M059J (cell line): ENCODE measurements at regions not wholly inside any gene's neighbourhood (a gene's known extent, or its start where the extent isn't known, plus 50 kb on each side); places are given as distances from the start of the nearest gene placed in this dataset.
A peak's percentile ranks its signal among the peaks of the same experiment; 100 is the strongest.

Source experiments
- DNase-seq: peaks from one replicate; pipeline ENCODE4 v3.0.0-alpha.2; 2012; ENCODE audit warnings: low read depth

DNA sequence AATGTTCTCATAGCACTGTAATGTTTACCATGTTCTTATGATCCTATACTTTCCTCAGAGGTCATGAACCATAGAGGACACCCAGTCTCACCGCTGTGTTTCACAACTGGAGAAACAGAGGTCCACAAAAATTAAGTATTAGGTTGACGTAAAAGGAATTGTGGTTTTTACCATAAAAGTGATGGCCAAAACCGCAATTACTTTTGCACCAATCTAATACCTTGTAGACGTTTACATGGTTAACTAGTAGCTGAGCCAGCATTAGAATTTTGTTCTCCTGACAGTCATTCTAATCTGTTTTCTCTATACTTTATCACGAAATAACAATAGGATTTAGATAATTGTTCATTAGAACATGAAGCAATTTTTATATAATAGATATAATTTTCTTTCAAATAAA is 763.4 kb upstream of the ARGLU1 start:
- DNase-seq, result no peak

DNA sequence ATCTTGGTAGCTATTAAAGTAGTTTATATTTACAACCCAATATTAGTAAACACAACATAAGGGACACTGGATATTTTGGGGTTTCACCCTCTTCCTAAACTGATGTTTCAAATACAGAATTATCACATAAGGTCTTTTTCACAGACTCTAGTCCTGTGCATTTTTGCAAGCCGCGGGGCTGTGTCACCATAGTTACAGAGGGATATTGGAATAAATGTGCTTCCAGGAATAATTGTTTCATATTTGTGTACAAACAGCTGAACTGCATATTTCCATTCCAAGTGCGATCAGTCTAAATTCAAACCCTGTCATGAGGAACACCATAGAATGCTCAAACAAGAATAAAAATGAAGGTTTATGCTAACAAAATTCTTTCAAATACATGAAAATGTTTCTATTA is 762.5 kb upstream of the ARGLU1 start:
- DNase-seq, result no peak

DNA sequence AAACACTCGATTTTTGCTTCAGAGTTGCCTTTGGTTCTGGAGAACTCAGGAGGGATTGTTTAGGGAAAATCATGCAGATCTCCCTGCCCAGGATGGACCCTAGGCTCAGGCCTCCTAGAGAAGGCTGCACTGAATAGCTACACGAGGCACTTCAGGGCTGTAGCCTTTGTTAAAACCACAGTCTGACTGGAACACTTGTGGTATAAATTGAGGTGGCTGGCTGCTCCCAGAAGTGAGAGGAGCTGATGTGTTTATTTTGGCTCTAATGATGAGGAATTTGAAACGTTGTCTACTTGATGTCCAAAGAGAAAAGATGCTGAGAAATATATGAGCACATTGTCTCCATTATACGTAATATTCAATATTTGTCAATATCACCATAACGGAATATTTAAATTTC is 762.1 kb upstream of the ARGLU1 start:
- DNase-seq, result peak; percentile 1

DNA sequence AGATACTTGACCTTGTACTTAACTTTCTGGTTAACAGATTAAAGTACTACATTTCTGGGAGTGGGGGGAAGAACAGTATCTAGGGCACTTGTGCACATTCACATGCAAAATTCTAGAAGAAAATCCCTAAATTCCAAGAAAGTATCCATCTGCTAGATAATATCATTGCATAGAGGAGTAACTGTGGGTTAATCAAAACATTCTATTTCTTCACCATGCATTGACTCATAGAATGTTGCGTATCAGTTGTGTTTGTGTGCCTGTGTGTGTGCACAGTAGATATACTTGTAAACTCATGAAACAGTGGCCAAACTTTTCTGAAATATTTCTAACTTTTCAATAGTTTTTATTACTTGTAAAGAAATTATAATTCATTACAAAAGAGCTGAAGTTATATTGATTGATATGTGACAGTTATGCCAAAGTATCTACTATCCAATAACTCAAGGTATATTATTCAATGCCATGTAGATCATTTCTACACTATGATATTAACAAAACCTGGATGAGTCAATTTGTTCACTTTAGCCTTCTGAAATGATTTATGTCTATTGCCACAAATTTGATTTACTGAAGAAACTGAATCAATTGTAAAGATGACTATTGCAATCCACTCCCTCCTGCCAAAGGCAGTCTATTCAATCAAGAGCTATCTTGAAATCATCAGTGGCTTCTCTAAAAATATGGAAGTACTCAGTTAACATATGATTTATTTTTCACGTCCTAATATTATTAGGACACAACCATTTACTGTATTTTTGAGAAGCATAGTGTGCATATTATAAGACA is 756.7 kb upstream of the ARGLU1 start:
- no peak for DNase-seq

DNA sequence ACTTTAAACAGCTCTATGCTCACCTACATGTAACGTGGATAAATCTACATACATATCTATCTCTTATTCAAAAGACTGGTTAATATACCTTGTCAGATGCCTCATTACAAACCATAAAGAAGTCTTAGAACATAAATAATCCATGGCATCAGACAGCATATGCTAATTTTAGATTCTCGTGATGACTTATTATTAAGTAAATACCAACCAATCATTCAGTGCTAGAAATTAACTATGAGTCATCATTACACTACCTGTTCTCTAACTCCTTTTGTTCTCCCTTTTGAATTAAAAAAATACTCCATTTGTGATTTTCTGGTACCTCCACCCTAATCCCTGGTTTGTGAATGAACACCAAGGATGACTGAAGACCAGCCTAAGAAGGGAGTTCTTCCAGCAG is 754.3 kb upstream of the ARGLU1 start:
- DNase-seq, result no peak

DNA sequence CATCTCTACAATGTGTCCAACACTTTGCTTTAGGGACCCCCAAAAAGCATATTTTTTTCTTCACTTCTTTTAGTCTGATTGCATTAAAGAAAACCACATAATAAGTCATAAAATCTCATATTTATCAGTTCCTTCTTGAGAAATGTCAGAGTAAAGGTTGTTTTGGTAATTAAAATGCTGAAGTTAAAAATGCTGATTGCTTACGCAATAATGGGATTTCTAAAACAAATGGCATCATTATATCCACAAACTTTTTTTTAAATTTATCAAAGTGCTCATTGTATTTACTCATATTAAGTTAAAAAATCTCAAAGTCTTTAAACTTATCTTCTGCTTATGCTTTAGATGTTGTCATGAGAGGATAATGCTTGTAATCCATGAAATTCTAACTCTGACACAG is 737.2 kb upstream of the ARGLU1 start:
- DNase-seq, result no peak

DNA sequence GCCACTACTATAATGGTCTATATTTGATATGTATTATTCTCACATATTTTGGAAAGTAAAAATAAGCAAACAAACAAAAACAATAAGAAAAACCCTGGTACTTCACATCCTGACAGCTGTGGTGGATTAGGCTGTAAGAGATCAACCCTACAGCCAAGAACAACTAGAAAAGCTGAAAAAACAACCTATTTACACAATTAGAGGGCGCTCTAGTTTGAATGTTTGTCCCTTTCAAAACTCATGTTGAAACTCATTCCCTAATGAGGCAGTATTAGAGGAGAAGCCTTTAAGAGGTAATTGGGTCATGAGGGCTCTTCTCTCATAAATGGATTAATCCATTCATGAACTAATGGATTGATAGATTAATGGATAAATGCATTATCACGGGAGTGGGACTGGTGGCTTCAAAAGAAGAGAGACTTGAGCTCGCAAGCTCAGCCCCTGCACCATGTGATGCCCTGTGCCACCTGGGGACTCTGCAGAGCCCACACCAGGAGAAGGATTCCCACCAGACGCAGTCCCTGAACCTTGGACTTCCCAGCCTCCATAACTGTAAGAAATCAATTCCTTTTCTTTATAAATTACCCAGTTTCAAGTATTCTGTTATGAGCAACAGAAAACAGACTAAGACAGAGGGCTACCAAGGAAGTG is 733.9 kb upstream of the ARGLU1 start:
- DNase-seq, result no peak

DNA sequence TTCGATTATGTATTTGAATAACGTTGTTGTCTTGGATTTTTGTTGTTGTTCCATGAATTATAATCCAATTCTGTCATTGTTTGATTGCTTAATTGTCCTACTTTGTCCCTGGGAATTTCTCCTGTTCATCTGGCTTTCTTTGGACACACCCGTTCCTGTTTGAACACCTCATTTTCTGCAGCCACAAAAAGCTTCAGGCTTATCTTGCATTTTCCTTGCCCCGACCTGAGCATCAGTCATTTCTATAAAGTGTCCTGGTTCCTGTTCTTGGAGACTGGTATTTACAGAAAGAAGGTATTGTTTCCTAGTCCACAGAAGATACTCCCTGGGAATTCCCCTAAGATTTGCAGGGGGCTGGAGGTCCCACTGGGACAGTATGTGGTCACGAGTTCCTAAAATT is 731.8 kb upstream of the ARGLU1 start:
- DNase-seq, result no peak

DNA sequence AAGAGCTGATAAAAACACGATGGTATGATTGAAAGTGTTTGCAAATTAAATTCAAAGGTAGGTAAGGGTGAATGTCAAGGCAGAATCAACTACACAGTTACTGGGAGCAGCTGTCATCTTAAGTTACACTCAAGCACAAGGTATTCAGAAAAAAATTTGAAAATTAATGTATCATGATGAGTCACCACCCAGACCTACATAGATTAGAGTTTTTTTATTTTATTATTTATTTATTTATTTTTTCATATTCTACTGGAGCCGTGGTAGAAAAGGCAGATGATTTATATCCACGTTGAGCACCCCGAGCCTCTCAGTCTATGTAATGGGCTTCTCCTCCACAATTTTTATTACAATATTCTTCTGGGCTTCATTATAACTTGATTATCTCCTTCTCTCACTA is 728.9 kb upstream of the ARGLU1 start:
- no peak for DNase-seq

DNA sequence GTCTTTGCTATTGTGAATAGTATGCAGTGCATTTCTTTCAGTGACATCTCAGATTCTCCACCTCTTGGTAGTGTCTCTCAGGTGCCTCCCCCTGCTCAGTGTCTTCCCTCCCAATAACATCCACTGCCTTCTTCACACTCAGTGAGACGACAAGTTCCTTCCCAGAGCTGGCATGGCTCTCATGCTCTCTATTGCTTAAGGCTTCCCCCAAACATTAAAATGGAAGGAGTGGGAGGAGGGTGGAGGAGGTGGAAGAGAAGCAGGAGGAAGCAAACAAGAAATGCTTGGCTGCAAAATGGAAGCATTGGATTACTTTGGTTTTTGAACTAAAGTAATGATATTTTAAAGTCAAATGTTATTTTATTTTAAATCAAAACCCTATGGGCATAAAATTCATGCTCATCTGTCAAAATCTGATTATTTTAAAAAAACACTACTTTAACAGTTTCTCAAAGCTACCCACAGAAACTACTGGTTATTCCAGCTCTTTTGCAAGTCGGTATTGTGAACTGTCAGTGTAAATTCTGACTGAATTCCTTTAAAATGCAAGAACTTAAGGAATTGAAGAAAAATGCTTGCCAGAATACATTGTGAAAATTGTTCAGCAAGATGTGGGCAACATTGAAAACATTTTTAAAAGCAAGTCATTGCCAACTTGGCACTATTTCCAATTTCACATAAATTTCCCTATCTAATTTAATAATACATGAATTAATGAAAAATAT is 727.6 kb upstream of the ARGLU1 start:
- no peak for DNase-seq

DNA sequence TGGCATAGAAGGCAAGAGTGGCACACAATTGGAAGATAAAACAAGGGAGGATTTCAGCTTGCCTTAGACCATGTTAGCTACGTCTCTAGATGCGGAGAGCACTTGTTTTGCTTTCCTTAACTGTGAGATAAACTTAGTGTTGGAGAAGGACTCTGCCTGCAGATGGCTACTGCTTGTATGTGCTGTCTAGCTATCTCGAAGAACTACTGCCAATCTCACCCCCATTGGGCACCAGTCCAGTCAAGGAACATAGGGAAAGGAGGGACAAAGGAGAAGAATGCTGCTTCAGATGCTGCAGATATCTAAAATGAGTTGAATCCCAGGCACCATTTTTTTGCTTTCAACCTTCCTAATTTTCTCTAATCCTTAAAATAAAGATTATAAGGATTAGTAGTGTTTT is 726.0 kb upstream of the ARGLU1 start:
- DNase-seq, result no peak

DNA sequence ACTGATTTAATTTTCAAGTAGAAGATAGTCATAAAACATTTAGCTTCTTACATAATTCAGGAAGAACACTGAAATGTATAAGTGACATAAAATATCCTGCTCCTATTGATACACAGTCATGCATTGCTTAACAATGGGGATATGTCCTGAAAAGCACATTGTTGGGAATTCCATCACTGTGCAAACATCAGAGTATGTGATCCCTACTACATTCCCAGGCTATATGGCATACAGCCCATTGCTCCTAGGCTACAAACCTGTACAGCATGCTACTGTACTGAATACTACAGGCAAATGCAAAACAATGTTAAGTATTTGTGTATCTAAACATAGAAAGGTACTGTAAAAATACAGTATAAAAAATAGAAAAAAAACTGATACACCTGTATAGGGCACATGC is 723.9 kb upstream of the ARGLU1 start:
- no peak for DNase-seq

DNA sequence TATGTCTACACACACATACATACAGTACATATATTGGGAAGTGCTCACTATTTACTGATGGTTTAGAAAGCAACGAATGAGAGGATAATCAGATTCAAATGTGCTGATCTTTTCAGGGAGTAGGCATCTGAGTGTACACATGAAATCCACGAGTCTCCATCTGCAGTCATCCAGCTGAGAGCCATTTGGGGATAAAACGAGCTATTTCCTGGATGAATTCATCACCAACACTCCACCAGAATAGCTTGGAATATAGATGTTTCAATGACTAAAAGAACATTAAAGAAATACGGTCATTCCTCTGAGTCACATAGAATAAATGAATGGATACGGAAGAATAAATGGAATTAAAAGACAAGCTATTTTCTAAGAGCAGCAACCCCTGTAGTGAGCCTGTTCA is 721.6 kb upstream of the ARGLU1 start:
- no peak for DNase-seq

DNA sequence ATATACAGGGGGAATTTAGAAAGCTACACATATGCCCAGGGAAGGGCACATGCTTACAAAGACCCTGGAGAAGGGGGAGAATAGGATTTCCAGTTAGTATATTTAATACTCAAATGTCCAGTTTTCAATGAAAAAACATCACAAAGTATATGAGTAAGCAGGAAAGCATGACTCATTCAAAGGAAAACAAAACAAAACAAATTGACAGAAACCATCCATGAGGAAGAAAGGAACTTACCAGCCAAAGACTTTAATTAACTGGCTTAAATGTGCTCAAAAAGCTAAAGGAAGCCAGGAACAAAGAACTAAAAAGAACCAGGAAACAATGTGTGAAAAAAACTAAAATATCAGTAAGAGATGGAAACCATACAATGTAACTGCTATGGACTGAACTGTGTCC is 716.2 kb upstream of the ARGLU1 start:
- no peak for DNase-seq

DNA sequence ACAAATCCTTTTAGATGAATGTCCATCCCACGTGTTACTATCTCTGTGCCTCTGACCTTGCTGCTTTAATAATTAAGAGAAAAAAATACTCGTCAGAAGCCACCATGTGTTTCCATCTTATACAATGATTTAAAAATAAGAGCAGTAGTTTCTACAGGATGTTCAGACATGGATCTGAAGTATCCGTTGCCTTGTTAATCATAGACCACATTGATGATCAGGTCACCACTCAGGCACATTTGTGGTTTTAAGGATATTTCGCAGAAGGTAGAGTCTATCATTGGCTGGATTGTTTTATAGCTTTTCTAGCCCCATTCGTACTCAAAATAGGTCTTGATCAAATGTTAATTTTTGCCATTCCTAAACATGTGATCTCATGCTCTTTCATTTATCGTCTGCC is 710.0 kb upstream of the ARGLU1 start:
- no peak for DNase-seq

DNA sequence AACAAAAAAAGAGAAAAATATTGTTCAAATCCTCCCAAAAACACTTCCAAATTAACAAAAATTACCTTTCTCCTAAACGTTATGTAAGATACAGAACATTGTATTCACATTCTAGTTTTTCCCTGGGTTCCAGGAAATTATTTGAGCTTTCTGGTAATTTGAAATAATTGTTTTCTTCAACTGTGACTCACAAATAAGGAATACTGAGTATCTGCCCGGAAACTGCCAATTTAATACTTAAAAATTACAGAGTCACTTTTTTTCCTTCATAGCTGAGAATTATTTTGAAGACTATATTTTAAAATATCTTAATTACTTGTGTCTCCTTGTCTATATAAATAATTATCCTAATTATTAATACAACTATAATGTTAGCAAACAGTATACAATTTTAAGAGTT is 709.0 kb upstream of the ARGLU1 start:
- DNase-seq, result no peak

DNA sequence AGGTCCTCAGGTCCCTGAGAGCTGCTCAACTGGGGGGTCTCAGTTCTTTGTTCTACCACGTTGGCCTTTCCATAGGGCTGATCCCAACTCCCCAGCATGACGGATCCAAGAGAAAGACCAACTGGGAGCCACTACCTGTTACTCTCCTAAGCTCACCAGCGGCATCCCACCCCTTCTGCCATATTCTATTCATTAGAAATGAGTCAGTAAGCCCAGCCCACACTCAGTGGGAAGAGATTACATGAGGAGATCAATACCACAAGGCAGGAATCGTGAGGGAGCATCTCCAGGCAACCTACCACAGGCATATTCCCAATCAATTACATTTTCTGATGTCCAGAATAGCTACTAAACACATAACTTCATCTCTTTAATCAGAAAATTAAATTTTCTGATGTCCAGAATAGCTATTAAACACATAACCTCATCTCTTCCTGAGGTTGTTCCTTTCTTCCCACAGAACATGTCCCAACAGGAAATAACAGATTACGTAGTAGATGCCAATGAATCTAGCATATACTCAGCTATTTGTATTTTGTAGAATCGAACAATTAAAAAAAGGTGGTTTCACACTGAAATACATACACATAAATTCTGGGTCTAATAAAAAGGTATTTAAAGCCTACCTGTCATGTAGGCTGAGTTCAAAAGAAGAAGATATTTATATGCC is 708.1 kb upstream of the ARGLU1 start:
- no peak for DNase-seq

DNA sequence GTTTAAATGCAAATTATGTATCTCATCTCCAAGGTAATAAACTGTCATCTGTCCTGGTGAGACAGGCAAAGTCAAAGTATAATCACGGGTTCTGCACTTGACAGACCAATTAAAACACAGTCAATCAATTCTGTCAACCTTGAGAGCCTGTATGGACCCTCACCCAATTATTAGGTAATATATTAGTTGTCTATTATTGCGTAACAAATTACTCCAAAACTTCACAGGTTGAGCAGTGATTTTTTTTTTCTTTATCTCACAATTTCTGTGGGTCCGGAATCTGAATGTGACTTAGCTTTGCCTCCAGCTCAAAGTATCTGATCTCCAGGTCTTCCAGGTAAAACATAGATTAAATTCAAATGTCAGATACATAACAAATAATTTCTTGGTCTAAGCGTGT is 707.4 kb upstream of the ARGLU1 start:
- no peak for DNase-seq

DNA sequence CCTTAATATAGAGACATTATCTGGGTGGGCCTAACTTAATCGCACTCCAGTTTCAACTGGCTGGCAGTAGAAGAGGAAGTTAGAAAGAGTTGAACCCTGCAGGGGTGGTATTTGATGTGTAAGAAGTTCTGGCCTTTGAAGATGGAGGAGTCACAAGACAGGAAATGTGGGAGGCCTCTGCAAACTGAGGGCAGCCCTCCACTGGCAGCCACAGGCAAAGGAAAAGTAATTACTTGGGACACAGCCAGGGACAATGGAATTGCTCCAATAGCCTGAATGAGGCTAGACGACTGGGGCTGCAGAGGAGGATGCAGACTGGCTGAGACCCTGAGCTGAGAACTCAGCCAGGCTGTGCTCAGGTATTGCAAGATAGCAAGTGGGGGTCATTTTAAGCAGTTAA is 703.3 kb upstream of the ARGLU1 start:
- DNase-seq, result peak; percentile 2

DNA sequence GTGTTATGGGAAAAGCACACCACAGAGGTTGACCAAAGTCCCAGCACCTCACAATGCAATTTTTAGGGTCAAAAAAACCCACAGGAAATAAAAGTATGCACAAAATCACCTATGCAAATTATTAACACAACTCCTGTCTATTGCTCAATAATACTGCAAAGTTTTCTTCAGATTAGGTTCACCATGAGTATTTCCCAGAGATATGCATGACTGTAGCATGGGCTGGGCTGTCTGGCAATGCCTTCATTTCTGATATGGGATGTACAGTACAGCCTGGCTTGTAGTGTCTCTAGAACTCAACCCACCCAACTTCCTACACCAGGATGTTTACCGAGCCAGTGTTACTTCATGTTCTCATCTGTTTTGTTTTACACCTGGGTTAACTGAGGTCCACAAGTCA is 698.7 kb upstream of the ARGLU1 start:
- no peak for DNase-seq

DNA sequence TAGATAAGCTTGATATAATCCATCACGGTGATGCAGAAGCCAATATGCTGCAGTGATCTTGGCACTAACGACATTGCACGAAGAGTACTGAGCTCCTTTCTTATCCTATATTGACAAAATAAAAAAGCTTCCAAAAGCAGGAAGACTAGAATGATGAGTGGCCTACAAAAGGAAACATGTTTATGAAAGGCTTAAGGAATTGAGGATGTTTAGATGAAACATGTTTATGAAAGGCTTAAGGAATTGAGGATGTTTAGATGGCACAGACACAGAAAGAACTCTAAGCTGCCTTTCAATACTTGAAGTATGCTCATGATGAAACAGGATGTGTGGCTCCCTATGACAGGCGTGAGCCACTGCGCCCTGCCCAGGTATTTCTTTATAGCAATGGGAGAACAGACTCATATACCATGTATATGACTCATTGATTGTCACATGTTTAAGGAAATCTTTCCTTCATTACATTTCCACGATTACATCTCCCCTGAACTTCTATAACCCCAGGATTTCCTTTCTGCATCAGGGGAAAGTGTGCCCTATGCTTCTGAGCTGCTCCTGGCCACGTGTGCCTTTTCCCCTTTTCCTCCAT is 690.8 kb upstream of the ARGLU1 start:
- DNase-seq, result no peak

DNA sequence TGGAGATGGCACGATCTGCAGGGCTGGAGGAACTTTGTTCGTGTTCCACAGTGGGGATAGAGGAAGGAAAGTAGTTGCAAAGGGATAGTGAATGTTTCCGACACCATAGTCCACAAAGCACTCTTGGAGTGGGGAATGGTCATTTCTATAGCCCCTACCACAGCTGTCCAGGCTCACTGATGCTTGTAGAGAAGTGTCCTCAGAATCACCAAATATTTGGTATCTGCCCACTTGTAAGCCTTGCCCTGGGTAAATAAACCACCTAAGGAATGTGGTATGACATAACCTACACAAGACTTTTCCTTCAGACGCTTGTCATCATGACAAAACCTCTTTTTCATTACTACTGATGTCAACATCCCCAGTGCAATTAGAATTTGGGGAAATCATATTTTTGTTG is 686.5 kb upstream of the ARGLU1 start:
- DNase-seq, result no peak
